H1 (cell line): ENCODE measurements at regions not wholly inside any gene's neighbourhood (a gene's known extent, or its start where the extent isn't known, plus 50 kb on each side); places are given as distances from the start of the nearest gene placed in this dataset.

ENCODE experiments used
- KDM1A ChIP-seq: fragments of 200-600, 300-600 bp; sonication (generic); IDR thresholded peaks from 2 replicates; pipeline ENCODE4 v1.7.1; 2016; ENCODE audit warnings: mild to moderate bottlenecking, low read length, borderline replicate concordance
- RBBP5 ChIP-seq: IDR thresholded peaks from 2 replicates; pipeline ENCODE4 v1.7.1; 2012; ENCODE audit warnings: low read depth, mild to moderate bottlenecking, inconsistent platforms, low read length, moderate library complexity, borderline replicate concordance

DNA sequence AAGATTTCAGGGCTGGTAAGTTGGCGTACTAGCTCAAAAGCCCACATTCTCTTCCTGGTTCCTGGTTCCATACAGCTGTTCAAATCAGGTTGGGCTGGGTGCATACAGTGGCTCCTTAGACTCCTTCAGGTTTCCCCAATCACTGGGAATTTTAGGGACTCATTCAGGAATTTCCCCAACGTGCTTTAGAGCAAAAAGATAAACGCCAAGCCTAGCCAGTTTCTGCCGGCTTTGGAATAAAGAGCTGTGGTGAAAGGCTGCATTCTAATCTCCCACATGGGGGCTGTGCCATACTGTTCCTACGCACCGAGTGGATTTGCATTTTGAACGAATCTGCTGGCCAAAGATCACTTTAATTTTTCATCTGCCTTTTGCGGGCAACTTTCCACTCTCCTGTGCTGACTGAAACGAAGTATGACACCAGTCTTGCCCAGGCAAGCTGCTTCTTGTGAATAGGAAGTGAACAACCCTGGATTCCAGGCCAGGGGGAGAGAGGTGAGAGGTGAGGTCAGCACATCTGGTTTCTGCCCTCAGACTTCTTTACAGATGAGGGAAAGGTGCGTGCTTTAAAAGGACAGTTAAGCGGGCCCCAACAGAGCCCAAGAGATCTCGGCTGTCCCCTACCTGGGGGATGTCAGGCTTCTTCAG lies 184.2 kb upstream of the PDZRN3 start (continued):
- TF ChIP-seq KDM1A (no peak), RBBP5 (no peak)
